OCI-LY3 (cell line): ENCODE measurements at regions not wholly inside any gene's neighbourhood (a gene's known extent, or its start where the extent isn't known, plus 50 kb on each side); places are given as distances from the start of the nearest gene placed in this dataset.

Experiments used
- H2AFZ ChIP-seq: fragments of 200-600, 300-600 bp; shearing (Covaris generic); 2 replicates; pipeline ENCODE4 v1.6.0; 2014; ENCODE audit warnings: antibody characterized with exemption, low read depth, low read length
- H3K27ac ChIP-seq: fragments of 200-600, 300-600 bp; sonication (generic); 2 replicates; pipeline ENCODE4 v1.5.1; 2014; ENCODE audit warnings: mild to moderate bottlenecking, low read length, moderate library complexity, mixed read lengths
- H3K27me3 ChIP-seq: fragments of 200-600, 300-600 bp; sonication (generic); 2 replicates; pipeline ENCODE4 v1.6.1; 2014; ENCODE audit warnings: low read depth, low read length, mixed read lengths
- H3K36me3 ChIP-seq: fragments of 200-600, 300-600 bp; sonication (generic); replicated peaks from 2 replicates; pipeline ENCODE3; 2014; ENCODE audit warnings: low read depth, low read length, mixed read lengths
- H3K4me1 ChIP-seq: fragments of 300-600, 200-600 bp; sonication (generic); 2 replicates; pipeline ENCODE4 v1.6.1; 2014; ENCODE audit warnings: low read length, mixed read lengths
- H3K4me2 ChIP-seq: fragments of 200-600, 300-600 bp; sonication (generic); 2 replicates; pipeline ENCODE4 v1.6.1; 2014; ENCODE audit warnings: low read length, mixed read lengths
- H3K4me3 ChIP-seq: fragments of 300-600, 200-600 bp; sonication (generic); 2 replicates; pipeline ENCODE4 v1.5.1; 2014; ENCODE audit warnings: antibody characterized with exemption, mild to moderate bottlenecking, low read length, moderate library complexity
- H3K79me2 ChIP-seq: fragments of 300-600, 200-600 bp; shearing (Covaris generic); 2 replicates; pipeline ENCODE4 v1.6.1; 2014; ENCODE audit warnings: mild to moderate bottlenecking, low read length, mixed read lengths
- H3K9ac ChIP-seq: fragments of 300-600, 200-600 bp; shearing (Covaris generic); 2 replicates; pipeline ENCODE4 v1.6.0; 2014; ENCODE audit warnings: mild to moderate bottlenecking, low read length, moderate library complexity
- H3K9me3 ChIP-seq: fragments of 200-600, 300-600 bp; shearing (Covaris generic); 2 replicates; pipeline ENCODE4 v1.6.1; 2014; ENCODE audit warnings: low read length, mixed read lengths; ENCODE audit not compliant: insufficient read depth
- H4K20me1 ChIP-seq: fragments of 200-600, 300-600 bp; sonication (generic); 2 replicates; pipeline ENCODE4 v1.6.1; 2016; ENCODE audit warnings: low read length, mixed read lengths; ENCODE audit not compliant: insufficient read depth
- EZH2phosphoT487 ChIP-seq: fragments of 200-600 bp; shearing (Covaris generic); IDR thresholded peaks from 2 replicates; pipeline ENCODE4 v1.6.1; 2018; ENCODE audit warnings: antibody characterized with exemption, mixed run types, low read depth
- TF ChIP-seq, protein P1 (sequence below): fragments of 200-600, 300-600 bp; sonication (generic); IDR thresholded peaks from 2 replicates; pipeline ENCODE4 v1.5.1; 2014; ENCODE audit warnings: antibody characterized with exemption, low read length, low read depth

DNA sequence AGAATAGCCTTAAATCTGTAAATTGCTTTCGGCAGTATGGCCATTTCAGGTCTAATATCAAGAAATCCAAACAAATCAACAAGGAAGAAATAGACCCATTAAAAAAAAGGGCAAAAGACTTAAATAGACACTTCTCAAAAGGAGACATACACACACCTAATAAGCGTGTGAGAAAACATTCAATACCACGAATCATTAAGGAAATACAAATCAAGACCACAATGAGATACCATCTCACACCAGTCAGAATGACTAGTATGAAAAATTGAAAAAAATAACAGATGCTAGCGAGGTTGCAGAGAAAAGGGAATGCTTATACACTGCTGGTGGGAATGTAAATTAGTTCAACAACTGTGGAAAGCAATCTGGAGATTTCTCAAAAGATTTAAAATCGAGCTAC is 243.2 kb downstream of the DSEL start:
- TF ChIP-seq, protein P1, sequence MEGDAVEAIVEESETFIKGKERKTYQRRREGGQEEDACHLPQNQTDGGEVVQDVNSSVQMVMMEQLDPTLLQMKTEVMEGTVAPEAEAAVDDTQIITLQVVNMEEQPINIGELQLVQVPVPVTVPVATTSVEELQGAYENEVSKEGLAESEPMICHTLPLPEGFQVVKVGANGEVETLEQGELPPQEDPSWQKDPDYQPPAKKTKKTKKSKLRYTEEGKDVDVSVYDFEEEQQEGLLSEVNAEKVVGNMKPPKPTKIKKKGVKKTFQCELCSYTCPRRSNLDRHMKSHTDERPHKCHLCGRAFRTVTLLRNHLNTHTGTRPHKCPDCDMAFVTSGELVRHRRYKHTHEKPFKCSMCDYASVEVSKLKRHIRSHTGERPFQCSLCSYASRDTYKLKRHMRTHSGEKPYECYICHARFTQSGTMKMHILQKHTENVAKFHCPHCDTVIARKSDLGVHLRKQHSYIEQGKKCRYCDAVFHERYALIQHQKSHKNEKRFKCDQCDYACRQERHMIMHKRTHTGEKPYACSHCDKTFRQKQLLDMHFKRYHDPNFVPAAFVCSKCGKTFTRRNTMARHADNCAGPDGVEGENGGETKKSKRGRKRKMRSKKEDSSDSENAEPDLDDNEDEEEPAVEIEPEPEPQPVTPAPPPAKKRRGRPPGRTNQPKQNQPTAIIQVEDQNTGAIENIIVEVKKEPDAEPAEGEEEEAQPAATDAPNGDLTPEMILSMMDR: no peak
- no peak for TF ChIP-seq EZH2phosphoT487
- Histone ChIP-seq H3K4me3 (no peak overlapping the region), H3K27me3 (no peaks in the 10 kb centered on the region), H3K4me1 (no peaks in the 10 kb centered on the region), H2AFZ (no peak overlapping the region), H4K20me1 (no peaks in the 10 kb centered on the region), H3K36me3 (no peaks in the 10 kb centered on the region), H3K9me3 (no peaks in the 10 kb centered on the region), H3K9ac (no peak overlapping the region), H3K79me2 (no peaks in the 10 kb centered on the region), H3K27ac (no peak overlapping the region), H3K4me2 (no peak overlapping the region)

- no peaks in the 10 kb centered on the region for H3K4me1 ChIP-seq
- no peak overlapping the region for H2AFZ ChIP-seq
- H3K4me3 ChIP-seq: no peak overlapping the region
- H3K9ac ChIP-seq: no peak overlapping the region
- H3K79me2 ChIP-seq: no peaks in the 10 kb centered on the region
- H4K20me1 ChIP-seq: no peaks in the 10 kb centered on the region
- no peak overlapping the region for H3K27ac ChIP-seq
- H3K4me2 ChIP-seq: no peak overlapping the region
- no peak for TF ChIP-seq EZH2phosphoT487
- no peaks in the 10 kb centered on the region for H3K36me3 ChIP-seq
- H3K9me3 ChIP-seq: no peaks in the 10 kb centered on the region
- H3K27me3 ChIP-seq: no peaks in the 10 kb centered on the region
These were observed 247.3 kb downstream of the DSEL start for GRCh38 chr18:67269206-67269605.

GRCh38 chr18:67268530-67268929 is 248.0 kb downstream of the DSEL start:
- no peaks in the 10 kb centered on the region for H3K36me3 ChIP-seq
- TF ChIP-seq, protein P1: no peak
- TF ChIP-seq EZH2phosphoT487: no peak
- H3K9me3 ChIP-seq: no peaks in the 10 kb centered on the region
- no peaks in the 10 kb centered on the region for H3K79me2 ChIP-seq
- no peak overlapping the region for H3K9ac ChIP-seq
- no peak overlapping the region for H2AFZ ChIP-seq
- H3K27ac ChIP-seq: no peak overlapping the region
- no peak overlapping the region for H3K4me2 ChIP-seq
- no peaks in the 10 kb centered on the region for H3K27me3 ChIP-seq
- H4K20me1 ChIP-seq: no peaks in the 10 kb centered on the region
- H3K4me1 ChIP-seq: no peaks in the 10 kb centered on the region
- H3K4me3 ChIP-seq: no peak overlapping the region

GRCh38 chr18:67266246-67267237 is 250.0 kb downstream of the DSEL start:
- TF ChIP-seq EZH2phosphoT487: no peak
- TF ChIP-seq, protein P1: no peak
- no peak overlapping the region for H3K27ac ChIP-seq
- no peaks in the 10 kb centered on the region for H4K20me1 ChIP-seq
- no peak overlapping the region for H3K4me2 ChIP-seq
- no peaks in the 10 kb centered on the region for H3K36me3 ChIP-seq
- no peaks in the 10 kb centered on the region for H3K9me3 ChIP-seq
- no peak overlapping the region for H2AFZ ChIP-seq
- no peak overlapping the region for H3K9ac ChIP-seq
- no peaks in the 10 kb centered on the region; the same call in 1 of the 2 replicates for H3K4me1 ChIP-seq
- H3K79me2 ChIP-seq: no peaks in the 10 kb centered on the region
- H3K27me3 ChIP-seq: no peaks in the 10 kb centered on the region
- H3K4me3 ChIP-seq: no peak overlapping the region
